Activated CD8-positive, alpha-beta memory T cell treated with anti-CD3 and anti-CD28 coated beads for 4 hours (primary cell): ENCODE measurements at regions not wholly inside any gene's neighbourhood (a gene's known extent, or its start where the extent isn't known, plus 50 kb on each side); places are given as distances from the start of the nearest gene placed in this dataset.
"Not testable (repeated sequence)": the region's sequence is repeated elsewhere in the genome, so short reads cannot be mapped to it uniquely, and the experiment has no call there.

Source experiments
- DNase-seq, 2 donors: peaks; one replicate each; pipeline ENCODE4 v3.0.0-alpha.2; 2020; ENCODE audit warnings: low read depth in 2 of 2

- no peak for DNase-seq
Measured at GRCh38 chr9:129435988-129436717, 184.7 kb downstream of the C9orf50 start.

- no peak for DNase-seq
Measured at GRCh38 chr9:129435291-129435690, 185.6 kb downstream of the C9orf50 start.

GRCh38 chr9:129434187-129434586 is 186.7 kb downstream of the C9orf50 start:
- no peak for DNase-seq

GRCh38 chr9:129432297-129433154 is 188.4 kb downstream of the C9orf50 start:
- no peak for DNase-seq

- DNase-seq: no peak
Measured at GRCh38 chr9:129430940-129431643, 189.8 kb downstream of the C9orf50 start.

GRCh38 chr9:129428864-129429577 is 191.9 kb downstream of the C9orf50 start:
- no peak for DNase-seq

GRCh38 chr9:129427149-129427548 is 193.8 kb downstream of the C9orf50 start:
- DNase-seq: no peak

GRCh38 chr9:129423755-129424154 is 197.1 kb downstream of the C9orf50 start:
- not testable (repeated sequence) for DNase-seq

GRCh38 chr9:129423216-129423615 is 197.7 kb downstream of the C9orf50 start:
- DNase-seq: no peak

GRCh38 chr9:129422843-129423192 is 198.1 kb downstream of the C9orf50 start:
- no peak for DNase-seq

- DNase-seq: no peak
Measured at GRCh38 chr9:129422032-129422842, 198.7 kb downstream of the C9orf50 start.

GRCh38 chr9:129421371-129421770 is 199.5 kb downstream of the C9orf50 start:
- no peak for DNase-seq

- no peak for DNase-seq
Measured at GRCh38 chr9:129420721-129421120, 200.2 kb downstream of the C9orf50 start.

- DNase-seq: no peak
Measured at GRCh38 chr9:129419382-129419899, 201.5 kb downstream of the C9orf50 start.

- DNase-seq: no peak
Measured at GRCh38 chr9:129418451-129418850, 202.4 kb downstream of the C9orf50 start.

- no peak for DNase-seq
Measured at GRCh38 chr9:129416821-129417539, 203.9 kb downstream of the C9orf50 start.

- DNase-seq: no peak
Measured at GRCh38 chr9:129415942-129416651, 204.8 kb downstream of the C9orf50 start.

GRCh38 chr9:129414993-129415941 is 205.6 kb downstream of the C9orf50 start:
- no peak for DNase-seq
